GM23338 (cell line): ENCODE measurements at regions not wholly inside any gene's neighbourhood (a gene's known extent, or its start where the extent isn't known, plus 50 kb on each side); places are given as distances from the start of the nearest gene placed in this dataset.

Source experiments
- ATAC-seq: fragments of 200-7000 bp; cut with Tn5 transposase; 3 replicates; pipeline ENCODE4 v1.9.1; 2020
- DNase-seq: peaks from one replicate; pipeline ENCODE4 v3.0.0-alpha.2; 2015; ENCODE audit warnings: low spot score
- H2AFZ ChIP-seq: fragments of 200-600 bp; sonication (generic); 2 replicates; pipeline ENCODE4 v1.8.0; 2016; ENCODE audit warnings: antibody characterized with exemption, mild to moderate bottlenecking, moderate library complexity
- H3F3A ChIP-seq: fragments of 200-600 bp; sonication (generic); replicated peaks from 2 replicates; pipeline ENCODE4 v1.8.0; 2017; ENCODE audit warnings: antibody characterized with exemption, mixed run types, low read depth
- H3K27ac ChIP-seq: fragments of 200-600 bp; sonication (generic); 2 replicates; pipeline ENCODE4 v1.6.1; 2016; ENCODE audit warnings: low read depth
- H3K27me3 ChIP-seq: fragments of 200-600 bp; sonication (generic); 2 replicates; pipeline ENCODE4 v1.8.0; 2016; ENCODE audit warnings: mild to moderate bottlenecking, mixed run types, moderate library complexity; ENCODE audit not compliant: insufficient read depth
- H3K36me3 ChIP-seq: fragments of 200-600 bp; sonication (generic); 2 replicates; pipeline ENCODE4 v1.8.0; 2016; ENCODE audit warnings: mild to moderate bottlenecking; ENCODE audit not compliant: insufficient read depth
- H3K4me1 ChIP-seq: fragments of 200-600 bp; sonication (generic); 2 replicates; pipeline ENCODE4 v1.8.0; 2016; ENCODE audit warnings: mild to moderate bottlenecking, moderate library complexity; ENCODE audit not compliant: insufficient read depth
- H3K4me2 ChIP-seq: fragments of 200-600 bp; sonication (generic); 2 replicates; pipeline ENCODE4 v1.7.1; 2017; ENCODE audit warnings: mixed run types
- H3K4me3 ChIP-seq: fragments of 200-600 bp; sonication (generic); 2 replicates; pipeline ENCODE4 v1.6.1; 2016; ENCODE audit warnings: mixed run types
- H3K79me2 ChIP-seq: fragments of 200-600 bp; sonication (generic); replicated peaks from 2 replicates; pipeline ENCODE4 v1.8.0; 2017; ENCODE audit warnings: mild to moderate bottlenecking; ENCODE audit not compliant: insufficient read depth
- H3K9me2 ChIP-seq: fragments of 200-600 bp; sonication (generic); 2 replicates; pipeline ENCODE4 v1.8.0; 2017; ENCODE audit not compliant: insufficient read depth
- H4K20me1 ChIP-seq: fragments of 200-600 bp; sonication (generic); replicated peaks from 2 replicates; pipeline ENCODE4 v1.8.0; 2017; ENCODE audit warnings: mild to moderate bottlenecking; ENCODE audit not compliant: insufficient read depth
- H3K27ac Mint-ChIP-seq: 2 replicates; pipeline ENCODE4 v1.8.0; 2020; ENCODE audit warnings: inconsistent platforms, mild to moderate bottlenecking, moderate library complexity, mixed read lengths
- H3K27me3 Mint-ChIP-seq: 3 replicates; pipeline ENCODE4 v1.8.0; 2022; ENCODE audit warnings: low read depth, mild to moderate bottlenecking, moderate library complexity, mixed read lengths, inconsistent platforms; ENCODE audit not compliant: insufficient read depth, poor library complexity
- H3K36me3 Mint-ChIP-seq: 3 replicates; pipeline ENCODE4 v1.8.0; 2021; ENCODE audit warnings: low read depth, mild to moderate bottlenecking, inconsistent platforms, moderate library complexity, mixed read lengths
- H3K4me1 Mint-ChIP-seq: 3 replicates; pipeline ENCODE4 v1.8.0; 2020; ENCODE audit warnings: mild to moderate bottlenecking, inconsistent platforms, mixed read lengths
- H3K4me3 Mint-ChIP-seq: 3 replicates; pipeline ENCODE4 v1.8.0; 2021; ENCODE audit warnings: moderate library complexity, mild to moderate bottlenecking, inconsistent platforms, mixed read lengths
- H3K9me3 Mint-ChIP-seq: 3 replicates; pipeline ENCODE4 v1.8.0; 2020; ENCODE audit warnings: moderate library complexity, mild to moderate bottlenecking, inconsistent platforms, mixed read lengths
- CREB1 ChIP-seq: fragments of 250-450 bp; sonication (Bioruptor Pico); IDR thresholded peaks from 2 replicates; pipeline ENCODE4 v1.5.0; 2020; ENCODE audit warnings: low read depth, mild to moderate bottlenecking, moderate library complexity
- EZH2 ChIP-seq: fragments of 200-600 bp; sonication (generic); IDR thresholded peaks from one replicate; pipeline ENCODE4 v1.8.0; 2017; ENCODE audit warnings: antibody characterized with exemption, mild to moderate bottlenecking, low read depth; ENCODE audit not compliant: unreplicated experiment
- EZH2phosphoT487 ChIP-seq: fragments of 200-600 bp; sonication (generic); IDR thresholded peaks from one replicate; pipeline ENCODE4 v1.8.1; 2018; ENCODE audit warnings: antibody characterized with exemption; ENCODE audit not compliant: unreplicated experiment
- JUNB ChIP-seq: IDR thresholded peaks from one replicate; pipeline ENCODE4 v1.6.1; 2016; ENCODE audit warnings: antibody characterized with exemption; ENCODE audit not compliant: unreplicated experiment
- NANOG ChIP-seq: IDR thresholded peaks from 2 replicates; pipeline ENCODE4 v1.6.1; 2016; ENCODE audit warnings: antibody characterized with exemption, borderline replicate concordance
- POLR2AphosphoS5 ChIP-seq: IDR thresholded peaks from 2 replicates; pipeline ENCODE4 v1.6.1; 2016; ENCODE audit warnings: antibody characterized with exemption, low read depth
- STAT1 ChIP-seq: IDR thresholded peaks from one replicate; pipeline ENCODE4 v1.6.1; 2016; ENCODE audit warnings: antibody characterized with exemption; ENCODE audit not compliant: unreplicated experiment
- ZNF114 ChIP-seq: fragments of 250-450 bp; sonication (Bioruptor Pico); IDR thresholded peaks from 2 replicates; pipeline ENCODE4 v1.5.0; 2020; ENCODE audit warnings: mild to moderate bottlenecking, moderate library complexity
- ZNF331 ChIP-seq: fragments of 250-450 bp; sonication (Bioruptor Pico); IDR thresholded peaks from 2 replicates; pipeline ENCODE4 v1.5.0; 2020; ENCODE audit warnings: low read depth, mild to moderate bottlenecking, moderate library complexity
- TF ChIP-seq, protein P1 (sequence below): IDR thresholded peaks from 2 replicates; pipeline ENCODE4 v1.6.1; 2016; ENCODE audit warnings: antibody characterized with exemption
- TF ChIP-seq, protein P2 (sequence below): IDR thresholded peaks from one replicate; pipeline ENCODE4 v1.6.1; 2018; ENCODE audit warnings: antibody characterized with exemption; ENCODE audit not compliant: unreplicated experiment

DNA sequence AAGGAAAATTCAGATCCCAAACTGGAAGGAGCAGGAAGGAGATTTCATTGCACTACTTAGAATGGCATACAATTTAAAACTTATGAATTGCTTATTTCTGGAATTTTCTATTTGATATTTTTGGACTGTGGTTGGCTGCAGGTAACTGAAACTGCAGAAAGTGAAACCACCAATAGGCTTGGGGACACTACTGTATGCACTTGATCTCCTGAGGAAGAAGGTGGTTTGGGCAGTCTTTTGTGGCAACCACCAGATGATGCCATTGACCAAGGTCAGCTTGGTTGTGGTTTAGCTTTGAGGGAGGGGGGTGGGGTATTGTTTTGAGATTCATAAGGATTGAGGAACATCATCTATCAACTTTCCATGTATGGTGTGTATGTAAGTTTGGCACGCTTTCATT lies 209.5 kb upstream of the STXBP6 start (continued):
- no peak for TF ChIP-seq POLR2AphosphoS5
- no peak for TF ChIP-seq JUNB
- no peak for TF ChIP-seq ZNF331 (CRISPR knock-in tag)
- no peak for TF ChIP-seq NANOG
- TF ChIP-seq, protein P1, sequence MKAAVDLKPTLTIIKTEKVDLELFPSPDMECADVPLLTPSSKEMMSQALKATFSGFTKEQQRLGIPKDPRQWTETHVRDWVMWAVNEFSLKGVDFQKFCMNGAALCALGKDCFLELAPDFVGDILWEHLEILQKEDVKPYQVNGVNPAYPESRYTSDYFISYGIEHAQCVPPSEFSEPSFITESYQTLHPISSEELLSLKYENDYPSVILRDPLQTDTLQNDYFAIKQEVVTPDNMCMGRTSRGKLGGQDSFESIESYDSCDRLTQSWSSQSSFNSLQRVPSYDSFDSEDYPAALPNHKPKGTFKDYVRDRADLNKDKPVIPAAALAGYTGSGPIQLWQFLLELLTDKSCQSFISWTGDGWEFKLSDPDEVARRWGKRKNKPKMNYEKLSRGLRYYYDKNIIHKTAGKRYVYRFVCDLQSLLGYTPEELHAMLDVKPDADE: no peak
- TF ChIP-seq EZH2phosphoT487: no peak
- TF ChIP-seq, protein P2, sequence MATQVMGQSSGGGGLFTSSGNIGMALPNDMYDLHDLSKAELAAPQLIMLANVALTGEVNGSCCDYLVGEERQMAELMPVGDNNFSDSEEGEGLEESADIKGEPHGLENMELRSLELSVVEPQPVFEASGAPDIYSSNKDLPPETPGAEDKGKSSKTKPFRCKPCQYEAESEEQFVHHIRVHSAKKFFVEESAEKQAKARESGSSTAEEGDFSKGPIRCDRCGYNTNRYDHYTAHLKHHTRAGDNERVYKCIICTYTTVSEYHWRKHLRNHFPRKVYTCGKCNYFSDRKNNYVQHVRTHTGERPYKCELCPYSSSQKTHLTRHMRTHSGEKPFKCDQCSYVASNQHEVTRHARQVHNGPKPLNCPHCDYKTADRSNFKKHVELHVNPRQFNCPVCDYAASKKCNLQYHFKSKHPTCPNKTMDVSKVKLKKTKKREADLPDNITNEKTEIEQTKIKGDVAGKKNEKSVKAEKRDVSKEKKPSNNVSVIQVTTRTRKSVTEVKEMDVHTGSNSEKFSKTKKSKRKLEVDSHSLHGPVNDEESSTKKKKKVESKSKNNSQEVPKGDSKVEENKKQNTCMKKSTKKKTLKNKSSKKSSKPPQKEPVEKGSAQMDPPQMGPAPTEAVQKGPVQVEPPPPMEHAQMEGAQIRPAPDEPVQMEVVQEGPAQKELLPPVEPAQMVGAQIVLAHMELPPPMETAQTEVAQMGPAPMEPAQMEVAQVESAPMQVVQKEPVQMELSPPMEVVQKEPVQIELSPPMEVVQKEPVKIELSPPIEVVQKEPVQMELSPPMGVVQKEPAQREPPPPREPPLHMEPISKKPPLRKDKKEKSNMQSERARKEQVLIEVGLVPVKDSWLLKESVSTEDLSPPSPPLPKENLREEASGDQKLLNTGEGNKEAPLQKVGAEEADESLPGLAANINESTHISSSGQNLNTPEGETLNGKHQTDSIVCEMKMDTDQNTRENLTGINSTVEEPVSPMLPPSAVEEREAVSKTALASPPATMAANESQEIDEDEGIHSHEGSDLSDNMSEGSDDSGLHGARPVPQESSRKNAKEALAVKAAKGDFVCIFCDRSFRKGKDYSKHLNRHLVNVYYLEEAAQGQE: no peak

DNA sequence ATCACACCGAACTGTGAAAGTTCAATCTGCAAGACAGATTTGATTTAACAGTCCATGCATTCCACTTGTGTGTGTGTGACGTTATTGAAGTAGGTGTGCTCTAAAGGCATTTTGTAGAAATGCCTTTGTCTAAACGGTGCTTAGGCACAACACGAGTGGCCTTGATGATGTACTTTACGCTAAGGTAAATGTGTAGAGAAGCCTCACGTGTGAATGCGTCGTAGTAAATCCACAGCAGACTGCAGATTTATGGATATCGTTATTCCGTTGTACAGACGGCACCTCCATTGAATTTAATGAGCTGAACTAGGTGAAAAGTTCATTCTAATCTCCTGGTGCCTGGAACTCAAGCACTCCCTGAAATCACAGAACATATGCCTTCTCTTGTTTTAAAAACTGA lies 202.8 kb upstream of the STXBP6 start:
- no peaks in the 10 kb centered on the region for H3K79me2 ChIP-seq
- H3K36me3 Mint-ChIP-seq: no peaks in the 10 kb centered on the region
- H3K9me2 ChIP-seq: no peaks in the 10 kb centered on the region
- H3K4me1 ChIP-seq: no peaks in the 10 kb centered on the region
- no peak overlapping the region for H3K4me3 Mint-ChIP-seq
- no peaks in the 10 kb centered on the region for H3F3A ChIP-seq
- no peak overlapping the region for H3K4me3 ChIP-seq
- peak overlapping the region; percentile 5; the same call in 1 of the 2 replicates for H2AFZ ChIP-seq
- no peaks in the 10 kb centered on the region for H3K36me3 ChIP-seq
- DNase-seq (no peak), ATAC-seq (no peak)
- H3K9me3 Mint-ChIP-seq: no peaks in the 10 kb centered on the region
- H3K27ac Mint-ChIP-seq: no peak overlapping the region
- H3K4me2 ChIP-seq: no peak overlapping the region
- no peak overlapping the region for H3K27ac ChIP-seq
- H3K4me1 Mint-ChIP-seq: no peaks in the 10 kb centered on the region
- H4K20me1 ChIP-seq: no peaks in the 10 kb centered on the region
- H3K27me3 ChIP-seq: no peaks in the 10 kb centered on the region
- no peaks in the 10 kb centered on the region for H3K27me3 Mint-ChIP-seq
- TF ChIP-seq ZNF114 (CRISPR knock-in tag) (no peak), EZH2phosphoT487 (no peak), CREB1 (CRISPR knock-in tag) (no peak), POLR2AphosphoS5 (no peak), NANOG (no peak), STAT1 (no peak), EZH2 (no peak)
- TF ChIP-seq, protein P2: no peak
- TF ChIP-seq, protein P1: no peak
